ENCODE measurements at regions not wholly inside any gene's neighbourhood (a gene's known extent, or its start where the extent isn't known, plus 50 kb on each side); places are given as distances from the start of the nearest gene placed in this dataset.
"Not testable (repeated sequence)": the region's sequence is repeated elsewhere in the genome, so short reads cannot be mapped to it uniquely, and the experiment has no call there.

DNA sequence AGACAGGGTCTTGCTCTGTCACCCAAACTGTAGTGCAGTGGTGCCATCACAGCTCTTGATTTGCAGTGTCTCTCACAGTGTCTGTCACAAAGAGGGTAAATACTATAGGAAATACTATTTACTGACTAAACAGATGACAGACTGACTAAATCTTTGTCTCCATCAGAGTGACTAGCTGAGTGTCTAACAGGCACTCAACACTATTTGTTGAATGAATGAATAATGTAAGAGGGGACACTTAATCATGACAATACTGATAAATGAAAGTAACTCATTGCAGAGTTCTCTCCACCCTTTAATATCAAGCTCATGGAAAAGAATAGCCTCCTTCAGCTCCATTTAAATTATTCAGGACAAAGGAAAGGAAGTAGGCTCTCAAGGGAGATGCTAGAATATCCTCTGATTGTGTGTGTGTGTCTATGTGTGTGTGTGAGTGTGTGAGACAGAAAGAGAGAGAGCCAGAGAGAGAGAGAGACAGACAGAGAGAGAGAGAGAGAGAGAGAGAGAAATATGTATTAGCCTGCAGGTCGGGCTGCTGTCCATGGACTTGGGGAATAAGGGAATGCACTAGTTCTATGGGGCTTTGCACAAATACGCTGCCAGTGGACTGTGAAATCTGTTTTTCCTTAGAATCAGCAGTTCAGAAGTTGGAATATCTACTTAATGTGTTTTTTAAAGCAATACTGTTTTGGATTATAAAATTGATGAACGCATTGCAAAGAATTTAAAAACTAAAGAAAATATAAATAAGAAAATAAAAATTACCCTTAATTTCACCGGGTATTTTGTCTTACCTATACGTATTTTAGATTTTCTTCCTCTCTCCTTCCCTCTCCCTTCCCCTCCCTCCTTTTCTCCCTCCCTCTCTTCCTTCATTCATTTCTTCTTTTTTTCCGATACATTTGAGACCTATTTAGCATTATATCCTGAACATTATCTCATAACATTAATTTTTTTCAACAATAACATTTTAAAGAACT lies 132.9 kb upstream of the LRIG1 start:
- DNase-seq (ENCODE audit: low read depth), result no peak

GRCh38 chr3:66638717-66639116 lies 137.9 kb upstream of the LRIG1 start:
- no peak for DNase-seq (ENCODE audit: low read depth)

DNA sequence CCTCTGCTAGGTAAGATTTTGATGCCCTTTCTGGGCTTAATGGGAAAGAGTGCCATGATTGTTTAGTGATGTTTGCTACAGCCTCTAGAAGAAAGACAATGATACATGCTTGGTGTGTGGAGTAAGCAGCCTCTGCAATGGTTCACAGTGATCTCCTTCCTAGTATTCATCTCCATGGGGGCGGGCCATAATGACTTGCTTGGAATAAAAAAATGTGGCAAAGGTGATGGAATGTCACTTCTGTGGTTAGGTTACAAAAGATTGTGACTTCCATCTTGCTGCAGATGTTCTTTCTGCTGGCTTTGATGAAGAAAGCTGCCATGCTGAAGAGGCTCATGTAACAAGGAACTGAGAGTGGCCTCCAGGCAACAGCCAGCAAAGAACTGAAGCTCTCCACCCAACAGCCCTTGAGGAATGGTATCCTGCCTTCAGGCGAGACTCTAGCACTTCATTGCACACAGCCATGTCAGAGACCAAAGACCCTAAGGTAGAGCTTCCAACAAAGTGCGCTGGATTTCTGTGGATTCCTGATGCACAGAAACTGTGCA lies 139.1 kb upstream of the LRIG1 start:
- no peak for DNase-seq (ENCODE audit: low read depth)

DNA sequence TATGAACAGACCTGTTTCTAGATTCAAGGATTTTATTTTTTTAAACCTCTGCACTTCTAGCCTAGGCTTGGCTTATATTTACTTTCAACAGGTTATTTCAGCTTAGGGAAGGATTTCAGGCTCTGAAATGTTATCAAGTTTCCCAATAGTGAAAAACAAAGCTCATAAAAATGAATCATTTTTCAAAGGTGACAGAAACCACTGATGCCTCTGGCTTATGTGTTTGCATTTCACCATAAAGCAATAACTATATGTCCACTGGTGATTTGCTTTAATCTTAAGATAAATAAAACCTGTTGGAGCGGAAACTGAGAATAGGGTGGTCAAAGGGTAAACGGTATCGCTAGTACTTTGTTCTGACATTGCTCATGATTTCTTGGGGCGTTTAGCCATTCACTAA lies 141.2 kb upstream of the LRIG1 start:
- DNase-seq (ENCODE audit: low read depth), result no peak

DNA sequence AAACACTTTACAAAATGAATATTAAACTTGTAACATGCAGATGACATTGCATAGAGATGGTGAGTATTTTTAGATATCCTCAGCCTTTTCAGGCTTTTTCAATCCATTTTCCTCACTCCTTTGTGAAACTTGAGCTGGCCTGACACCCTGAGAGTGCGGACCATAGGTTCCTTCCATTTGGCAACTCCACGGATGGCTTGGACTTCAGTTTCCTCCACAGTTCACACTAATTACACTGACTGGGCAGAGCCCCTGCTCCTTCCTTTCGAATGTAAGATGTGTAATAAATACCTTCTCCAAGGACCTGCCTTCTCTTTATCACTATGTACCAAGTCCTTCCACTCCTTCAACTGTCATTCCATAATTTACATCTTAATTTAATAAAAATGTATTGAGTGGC lies 141.7 kb upstream of the LRIG1 start:
- no peak for DNase-seq (ENCODE audit: low read depth)

DNA sequence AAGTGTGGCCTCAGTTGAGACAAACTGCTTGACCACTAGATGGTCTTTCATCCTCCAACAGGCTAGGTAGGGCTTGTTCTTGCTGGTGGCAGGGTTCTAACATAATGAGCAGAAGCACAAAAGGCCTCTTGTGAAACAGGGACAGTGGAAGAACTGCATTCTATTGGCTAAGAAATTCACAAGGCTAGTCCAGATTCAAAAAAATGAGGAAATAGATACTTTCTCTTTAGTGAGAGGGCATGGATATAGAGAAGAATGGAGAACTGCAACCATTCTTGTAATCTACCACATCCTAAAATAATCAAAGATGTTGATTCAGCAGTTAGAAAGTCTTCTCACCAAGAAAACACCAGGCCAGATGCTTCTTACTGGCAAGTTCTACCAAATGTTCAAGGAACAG lies 143.7 kb upstream of the LRIG1 start:
- no peak for DNase-seq (ENCODE audit: low read depth)

DNA sequence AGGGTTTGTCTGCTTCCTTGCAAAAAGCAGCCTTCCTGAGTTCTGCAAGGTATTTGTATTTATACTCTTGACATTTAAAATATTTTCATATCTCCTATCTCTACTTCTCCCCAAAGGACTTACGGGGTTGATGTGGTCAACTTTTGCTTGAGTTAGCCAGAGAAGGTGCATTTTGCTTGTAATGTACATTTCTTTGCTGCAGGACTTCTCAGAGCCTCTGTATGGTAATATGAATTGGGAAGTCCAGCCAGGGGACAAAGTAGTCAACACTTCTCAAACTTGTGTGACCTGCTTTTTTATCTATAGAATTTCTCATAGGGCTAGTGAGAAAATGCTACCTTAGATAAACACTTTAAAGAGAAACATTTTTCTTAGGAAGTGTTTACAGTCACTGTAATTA lies 148.2 kb upstream of the LRIG1 start:
- no peak for DNase-seq (ENCODE audit: low read depth)

DNA sequence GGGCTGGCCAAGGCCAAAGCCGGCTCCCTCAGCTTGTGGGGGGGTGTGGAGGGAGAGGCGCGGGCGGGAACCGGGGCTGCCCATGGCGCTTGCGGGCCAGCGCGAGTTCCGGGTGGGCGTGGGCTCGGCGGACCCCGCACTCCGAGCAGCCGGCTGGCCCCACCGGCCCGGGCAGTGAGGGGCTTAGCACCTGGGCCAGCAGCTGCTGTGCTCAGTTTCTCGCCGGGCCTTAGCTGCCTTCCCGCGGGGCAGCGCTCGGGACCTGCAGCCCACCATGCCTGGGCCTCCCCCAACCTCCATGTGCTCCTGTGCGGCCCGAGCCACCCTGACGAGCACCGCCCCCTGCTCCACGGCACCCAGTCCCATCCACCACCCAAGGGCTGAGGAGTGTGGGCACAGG lies 150.7 kb upstream of the LRIG1 start:
- not testable (repeated sequence) for DNase-seq (ENCODE audit: low read depth)

DNA sequence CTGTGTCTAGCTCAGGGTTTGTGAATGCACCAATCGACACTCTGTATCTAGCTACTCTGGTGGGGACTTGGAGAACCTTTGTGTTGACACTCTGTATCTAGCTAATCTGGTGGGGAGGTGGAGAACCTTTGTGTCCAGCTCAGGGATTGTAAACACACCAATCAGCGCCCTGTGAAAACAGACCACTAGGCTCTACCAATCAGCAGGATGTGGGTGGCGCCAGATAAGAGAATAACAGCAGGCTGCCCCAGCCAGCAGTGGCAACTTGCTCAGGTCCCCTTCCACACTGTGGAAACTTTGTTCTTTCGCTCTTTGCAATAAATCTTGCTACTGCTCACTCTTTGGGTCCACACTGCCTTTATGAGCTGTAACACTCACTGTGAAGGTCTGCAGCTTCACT lies 151.3 kb upstream of the LRIG1 start:
- not testable (repeated sequence) for DNase-seq (ENCODE audit: low read depth)

- DNase-seq (ENCODE audit: low read depth), result no peak
Measured at GRCh38 chr3:66655044-66655443, 154.2 kb upstream of the LRIG1 start.

- no peak for DNase-seq (ENCODE audit: low read depth)
Measured at GRCh38 chr3:66655671-66656070, 154.8 kb upstream of the LRIG1 start.

GRCh38 chr3:66656609-66657008 lies 155.8 kb upstream of the LRIG1 start:
- DNase-seq (ENCODE audit: low read depth), result no peak

DNA sequence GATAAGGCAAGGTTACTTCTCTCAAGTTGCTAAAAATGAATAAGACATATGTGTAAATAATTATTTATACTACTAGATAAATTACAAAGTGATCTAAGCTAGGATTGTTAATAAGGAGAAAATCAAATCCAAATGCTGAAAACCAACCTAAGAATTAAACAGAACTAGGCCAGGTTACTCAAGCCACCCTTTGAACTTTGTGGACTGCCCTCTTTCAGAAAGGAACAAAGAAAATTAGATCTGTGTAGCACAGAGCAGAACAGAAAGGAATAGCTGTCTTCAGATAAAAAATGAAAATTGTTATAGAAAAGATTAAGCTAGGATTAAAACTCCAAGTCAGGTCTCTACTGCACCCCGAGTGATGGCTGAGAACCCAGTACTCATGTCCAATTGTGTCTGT lies 158.2 kb upstream of the LRIG1 start:
- DNase-seq (ENCODE audit: low read depth), result no peak

- DNase-seq (ENCODE audit: low read depth), result no peak
Measured at GRCh38 chr3:66661628-66662027, 160.8 kb upstream of the LRIG1 start.

DNA sequence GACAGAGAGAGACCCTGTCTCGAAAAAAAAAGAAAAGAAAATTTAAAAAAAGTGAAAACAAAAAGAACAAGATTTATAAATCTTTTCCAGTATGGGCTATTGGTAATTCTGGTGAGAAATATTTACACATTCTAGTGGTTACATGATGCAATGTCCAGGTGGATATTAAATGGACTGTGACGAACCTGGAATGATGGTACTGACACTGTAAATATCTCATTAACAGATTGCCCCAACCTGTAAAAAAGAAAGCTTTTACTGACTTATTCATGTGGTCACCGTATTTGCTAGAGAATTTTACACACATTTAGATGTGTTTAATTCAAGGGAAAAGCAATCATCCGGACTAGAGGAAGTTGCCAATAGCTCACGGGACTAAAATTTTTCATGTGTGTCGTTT lies 162.1 kb upstream of the LRIG1 start:
- DNase-seq (ENCODE audit: low read depth), result no peak

DNA sequence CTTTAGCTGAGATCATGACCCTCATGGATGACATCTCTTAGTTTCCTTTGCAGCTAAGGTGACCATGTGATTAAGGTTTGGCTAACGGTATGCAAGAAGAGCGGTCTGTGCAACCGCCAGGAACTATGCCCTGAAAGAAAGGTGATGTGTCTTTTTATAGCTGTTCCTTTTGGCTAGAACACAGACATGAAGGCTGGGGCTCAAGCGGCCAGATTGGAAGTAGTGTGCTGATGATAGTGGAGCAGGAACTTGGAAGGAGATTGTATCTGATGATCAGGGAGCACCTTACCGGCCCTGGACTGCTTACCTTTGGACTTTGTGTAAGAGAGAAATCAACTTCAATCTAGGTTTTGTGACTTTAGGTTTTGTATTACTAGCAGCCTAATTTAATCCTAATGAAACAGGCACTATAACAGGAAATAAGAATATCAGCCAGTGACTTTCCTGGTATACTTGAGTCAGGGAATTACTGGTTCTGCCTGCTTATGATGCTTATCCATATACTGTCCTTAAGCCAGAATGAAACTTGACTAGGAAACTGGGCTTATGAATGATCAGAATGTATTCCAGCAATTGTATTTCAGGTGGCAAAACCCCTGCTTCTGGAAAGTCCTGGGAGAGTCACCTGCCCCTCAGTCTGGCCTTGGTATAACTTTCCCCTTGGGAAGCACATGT lies 164.3 kb upstream of the LRIG1 start:
- DNase-seq (ENCODE audit: low read depth), result no peak

DNA sequence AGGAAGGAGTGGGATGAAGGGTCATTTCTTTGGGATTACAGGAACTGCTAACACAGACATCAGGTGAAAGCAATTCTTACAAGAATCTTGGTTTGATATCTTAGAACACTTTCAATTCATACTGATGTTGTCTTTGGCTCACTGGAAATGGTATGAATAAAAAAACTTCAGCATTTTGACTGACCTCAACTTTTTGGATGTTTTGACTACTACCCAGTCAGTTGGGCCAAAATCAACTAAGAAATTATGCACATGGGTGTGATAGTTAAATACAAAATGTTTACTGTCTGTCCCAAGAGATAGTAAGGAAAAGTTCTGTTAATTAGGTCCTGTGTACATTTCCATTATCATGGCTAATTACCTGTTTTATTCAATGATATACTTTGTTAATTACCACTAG lies 165.5 kb upstream of the LRIG1 start:
- DNase-seq (ENCODE audit: low read depth), result no peak

- no peak for DNase-seq (ENCODE audit: low read depth)
Measured at GRCh38 chr3:66667263-66667662, 166.4 kb upstream of the LRIG1 start.

DNA sequence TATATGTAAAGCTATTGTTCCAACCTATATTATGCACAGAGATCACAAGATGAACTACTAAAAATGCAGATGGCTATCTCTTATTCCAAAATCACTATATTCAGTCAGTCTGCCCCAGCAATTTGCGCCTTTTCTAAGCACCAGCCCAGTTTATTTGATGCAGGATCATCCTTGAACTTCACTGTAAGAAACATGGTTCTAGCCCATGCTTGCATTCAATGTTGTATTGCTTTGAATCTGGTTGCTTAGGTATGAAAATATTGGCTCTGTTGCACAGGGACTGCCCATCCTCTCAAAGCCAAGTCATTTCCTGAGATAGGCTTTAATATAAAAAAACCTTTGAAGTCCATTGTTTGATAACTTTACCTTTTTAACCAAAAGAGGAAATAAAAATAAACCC lies 170.5 kb upstream of the LRIG1 start:
- no peak for DNase-seq (ENCODE audit: low read depth)

GRCh38 chr3:66672830-66673229 lies 172.0 kb upstream of the LRIG1 start:
- no peak for DNase-seq (ENCODE audit: low read depth)

- no peak for DNase-seq (ENCODE audit: low read depth)
Measured at GRCh38 chr3:66673293-66673692, 172.5 kb upstream of the LRIG1 start.

DNA sequence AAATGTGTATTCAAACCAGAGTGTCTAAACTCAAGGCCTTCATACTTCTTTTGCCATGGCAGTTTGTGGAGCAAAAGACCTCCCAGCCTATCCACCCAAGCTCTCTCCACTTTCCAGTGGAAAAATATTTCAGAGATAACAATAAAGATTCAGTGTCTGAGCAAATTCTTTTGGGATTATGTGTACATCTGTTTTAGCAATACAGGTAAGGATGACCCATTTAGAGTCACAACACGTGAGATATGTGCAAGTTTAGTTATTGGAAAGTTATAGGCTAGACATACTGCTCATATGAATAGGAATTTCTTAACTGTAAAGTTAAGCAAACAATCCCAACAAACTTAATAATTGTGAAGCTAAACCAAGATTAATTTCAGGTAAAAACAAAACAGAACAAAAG lies 174.5 kb upstream of the LRIG1 start:
- DNase-seq (ENCODE audit: low read depth), result no peak
